ENCODE measurements at regions not wholly inside any gene's neighbourhood (a gene's known extent, or its start where the extent isn't known, plus 50 kb on each side); places are given as distances from the start of the nearest gene placed in this dataset.

DNA sequence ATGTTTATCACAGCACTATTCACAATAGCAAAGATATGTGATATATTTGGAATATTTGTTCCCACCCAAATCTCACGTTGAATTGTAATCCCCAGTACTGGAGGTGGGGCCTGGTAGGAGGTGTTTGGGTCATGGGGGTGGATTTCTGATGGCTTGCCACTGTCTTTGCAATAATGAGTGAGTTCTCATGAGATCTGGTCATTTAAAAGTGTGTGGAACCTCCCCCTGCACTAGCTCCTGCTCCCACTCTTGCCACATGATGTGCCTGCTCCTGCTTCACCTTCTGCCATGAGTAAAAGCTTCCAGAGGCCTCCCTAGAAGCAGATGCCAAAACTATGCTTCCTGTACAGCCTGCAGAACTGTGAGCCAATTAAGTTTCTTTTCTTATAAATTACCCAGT is 72.2 kb upstream of the DYNC1I2 start:
- TF ChIP-seq, protein P1, sequence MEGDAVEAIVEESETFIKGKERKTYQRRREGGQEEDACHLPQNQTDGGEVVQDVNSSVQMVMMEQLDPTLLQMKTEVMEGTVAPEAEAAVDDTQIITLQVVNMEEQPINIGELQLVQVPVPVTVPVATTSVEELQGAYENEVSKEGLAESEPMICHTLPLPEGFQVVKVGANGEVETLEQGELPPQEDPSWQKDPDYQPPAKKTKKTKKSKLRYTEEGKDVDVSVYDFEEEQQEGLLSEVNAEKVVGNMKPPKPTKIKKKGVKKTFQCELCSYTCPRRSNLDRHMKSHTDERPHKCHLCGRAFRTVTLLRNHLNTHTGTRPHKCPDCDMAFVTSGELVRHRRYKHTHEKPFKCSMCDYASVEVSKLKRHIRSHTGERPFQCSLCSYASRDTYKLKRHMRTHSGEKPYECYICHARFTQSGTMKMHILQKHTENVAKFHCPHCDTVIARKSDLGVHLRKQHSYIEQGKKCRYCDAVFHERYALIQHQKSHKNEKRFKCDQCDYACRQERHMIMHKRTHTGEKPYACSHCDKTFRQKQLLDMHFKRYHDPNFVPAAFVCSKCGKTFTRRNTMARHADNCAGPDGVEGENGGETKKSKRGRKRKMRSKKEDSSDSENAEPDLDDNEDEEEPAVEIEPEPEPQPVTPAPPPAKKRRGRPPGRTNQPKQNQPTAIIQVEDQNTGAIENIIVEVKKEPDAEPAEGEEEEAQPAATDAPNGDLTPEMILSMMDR (IDR thresholded peaks at IDR 0.05 in 2 of 3, conservative IDR thresholded peaks at IDR 0.05 in 1 of 3; ENCODE audit: borderline replicate concordance in 1 of 3, insufficient read depth in 1 of 3, low read depth in 2 of 3, low read length in 2 of 3): no peak
- TF ChIP-seq POLR2A (IDR thresholded peaks at IDR 0.05; ENCODE audit: borderline replicate concordance, extremely low read depth, insufficient read depth, insufficient read length): no peak
- TF ChIP-seq ELF1 (IDR thresholded peaks at IDR 0.05; ENCODE audit: borderline replicate concordance, low read depth): no peak
- no peak for TF ChIP-seq RAD21 (IDR thresholded peaks at IDR 0.05; ENCODE audit: low read depth)
- TF ChIP-seq EZH2 (IDR thresholded peaks at IDR 0.05): no peak
- no peak for TF ChIP-seq SP1 (IDR thresholded peaks at IDR 0.05; ENCODE audit: low read depth)
- TF ChIP-seq EZH2phosphoT487 (IDR thresholded peaks at IDR 0.05; ENCODE audit: borderline replicate concordance): no peak
- TF ChIP-seq POLR2AphosphoS5 (IDR thresholded peaks at IDR 0.05; ENCODE audit: low read depth, low read length): no peak
- no peak for TF ChIP-seq YY1 (IDR thresholded peaks at IDR 0.05; ENCODE audit: extremely low read depth, insufficient replicate concordance, low read depth, low read length)
- TF ChIP-seq, protein P2, sequence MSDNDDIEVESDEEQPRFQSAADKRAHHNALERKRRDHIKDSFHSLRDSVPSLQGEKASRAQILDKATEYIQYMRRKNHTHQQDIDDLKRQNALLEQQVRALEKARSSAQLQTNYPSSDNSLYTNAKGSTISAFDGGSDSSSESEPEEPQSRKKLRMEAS (IDR thresholded peaks at IDR 0.05): no peak
